WI38 (cell line): ENCODE measurements at regions not wholly inside any gene's neighbourhood (a gene's known extent, or its start where the extent isn't known, plus 50 kb on each side); places are given as distances from the start of the nearest gene placed in this dataset.

ENCODE experiments used
- H3K4me3 ChIP-seq: 2 replicates; pipeline ENCODE4 v1.5.1; 2011; ENCODE audit warnings: low read depth, mild to moderate bottlenecking, control low read depth, low read length
- TF ChIP-seq, protein P1 (sequence below): IDR thresholded peaks from 2 replicates; pipeline ENCODE4 v1.5.1; 2012; ENCODE audit warnings: low read depth, mild to moderate bottlenecking, control low read depth, low read length

DNA sequence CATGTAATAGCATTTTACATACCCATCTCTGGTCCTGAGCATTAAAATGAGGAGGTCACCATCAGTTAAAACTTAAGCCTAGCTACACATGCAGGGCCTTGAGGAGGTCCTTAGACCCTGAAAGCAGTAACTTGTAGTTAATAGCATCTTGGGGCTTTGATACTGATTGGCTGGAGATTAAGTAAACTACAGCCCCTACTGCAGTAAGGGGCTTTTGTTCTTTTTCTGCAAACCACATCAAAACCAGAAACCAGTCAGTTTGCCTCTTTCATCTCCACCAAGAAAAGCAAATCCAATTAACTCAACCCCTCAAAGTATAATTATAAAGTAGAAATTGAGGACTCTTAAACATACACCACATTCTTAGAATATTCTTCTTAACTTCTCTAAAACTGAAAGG, 622.7 kb downstream of the ZPLD1 start:
- TF ChIP-seq, protein P1, sequence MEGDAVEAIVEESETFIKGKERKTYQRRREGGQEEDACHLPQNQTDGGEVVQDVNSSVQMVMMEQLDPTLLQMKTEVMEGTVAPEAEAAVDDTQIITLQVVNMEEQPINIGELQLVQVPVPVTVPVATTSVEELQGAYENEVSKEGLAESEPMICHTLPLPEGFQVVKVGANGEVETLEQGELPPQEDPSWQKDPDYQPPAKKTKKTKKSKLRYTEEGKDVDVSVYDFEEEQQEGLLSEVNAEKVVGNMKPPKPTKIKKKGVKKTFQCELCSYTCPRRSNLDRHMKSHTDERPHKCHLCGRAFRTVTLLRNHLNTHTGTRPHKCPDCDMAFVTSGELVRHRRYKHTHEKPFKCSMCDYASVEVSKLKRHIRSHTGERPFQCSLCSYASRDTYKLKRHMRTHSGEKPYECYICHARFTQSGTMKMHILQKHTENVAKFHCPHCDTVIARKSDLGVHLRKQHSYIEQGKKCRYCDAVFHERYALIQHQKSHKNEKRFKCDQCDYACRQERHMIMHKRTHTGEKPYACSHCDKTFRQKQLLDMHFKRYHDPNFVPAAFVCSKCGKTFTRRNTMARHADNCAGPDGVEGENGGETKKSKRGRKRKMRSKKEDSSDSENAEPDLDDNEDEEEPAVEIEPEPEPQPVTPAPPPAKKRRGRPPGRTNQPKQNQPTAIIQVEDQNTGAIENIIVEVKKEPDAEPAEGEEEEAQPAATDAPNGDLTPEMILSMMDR: no peak
- H3K4me3 ChIP-seq: no peak overlapping the region

DNA sequence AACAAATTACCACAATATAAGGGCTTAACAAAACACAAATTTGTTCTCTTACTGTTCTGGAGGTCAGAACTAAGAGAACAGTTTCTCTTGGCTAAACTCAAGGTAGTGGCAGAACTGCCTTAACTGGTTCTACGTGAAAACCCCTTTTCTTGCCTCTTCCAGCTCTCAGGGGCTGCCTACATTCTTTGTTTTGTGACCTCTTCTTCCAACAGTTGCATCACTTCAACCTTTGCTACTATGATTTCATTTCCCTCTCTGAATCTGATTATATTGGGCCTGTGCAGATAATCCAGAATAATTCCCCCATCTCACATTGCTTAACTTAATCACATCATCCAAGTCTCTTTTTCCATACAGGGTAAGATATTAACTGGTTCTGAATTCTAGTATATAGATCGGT, 624.6 kb downstream of the ZPLD1 start:
- H3K4me3 ChIP-seq: no peak overlapping the region
- TF ChIP-seq, protein P1: no peak

DNA sequence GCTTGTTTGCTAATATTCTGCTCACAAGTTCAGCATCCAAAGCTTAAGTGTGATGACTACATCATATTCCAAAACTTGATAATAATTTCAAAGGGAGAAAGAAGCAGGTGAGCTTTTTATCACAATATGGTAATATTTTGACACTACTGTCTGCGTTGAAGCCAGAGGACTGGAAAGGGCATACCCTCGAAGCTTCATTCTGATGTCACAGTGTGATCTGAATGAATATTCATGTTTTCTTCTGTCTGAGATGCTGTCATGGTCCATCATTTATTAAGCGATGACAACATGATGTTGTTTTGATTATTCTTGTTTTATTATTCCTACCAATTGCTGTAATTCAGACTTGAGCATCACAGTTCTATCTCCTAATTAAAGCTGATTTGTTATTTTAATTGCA, 625.4 kb downstream of the ZPLD1 start:
- H3K4me3 ChIP-seq: no peak overlapping the region
- TF ChIP-seq, protein P1: no peak

DNA sequence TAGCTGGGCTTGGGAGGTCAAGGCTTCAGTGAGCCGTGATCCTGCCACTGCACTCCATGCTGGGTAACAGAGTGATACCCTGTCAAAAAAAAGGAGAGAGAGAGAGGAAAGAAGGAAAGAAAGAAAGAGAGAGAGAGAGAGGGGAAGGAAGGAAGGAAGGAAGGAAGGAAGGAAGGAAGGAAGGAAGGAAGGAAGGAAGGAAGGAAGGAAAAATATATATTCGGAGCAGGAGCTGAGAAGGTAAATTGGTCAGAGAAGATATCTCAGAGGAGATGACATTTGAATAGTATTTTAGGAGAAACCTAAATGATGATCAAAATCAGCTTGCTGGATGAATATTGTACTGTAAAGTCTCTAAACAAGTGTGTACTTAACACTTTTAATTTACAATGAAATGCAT, 633.1 kb downstream of the ZPLD1 start:
- no peak overlapping the region for H3K4me3 ChIP-seq
- TF ChIP-seq, protein P1: no peak

DNA sequence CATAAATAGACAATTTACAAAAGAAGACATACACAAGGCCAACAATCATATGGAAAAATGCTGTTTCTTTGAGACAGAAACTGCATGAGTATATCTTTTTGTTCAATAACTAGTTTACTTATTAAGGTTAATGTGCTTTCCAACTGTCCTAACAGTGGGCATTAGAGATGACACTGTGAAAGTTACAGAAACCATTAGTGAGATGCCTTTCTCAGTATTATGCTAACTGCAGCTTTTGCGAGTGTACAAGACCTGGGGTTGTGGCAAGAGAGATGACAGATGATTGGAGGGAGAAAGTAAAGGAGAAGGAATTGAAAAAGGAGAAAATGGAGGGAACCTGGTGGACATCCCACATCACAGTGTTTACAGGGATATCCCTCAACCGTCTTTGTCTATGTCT, 640.5 kb downstream of the ZPLD1 start:
- H3K4me3 ChIP-seq: no peak overlapping the region
- TF ChIP-seq, protein P1: no peak

DNA sequence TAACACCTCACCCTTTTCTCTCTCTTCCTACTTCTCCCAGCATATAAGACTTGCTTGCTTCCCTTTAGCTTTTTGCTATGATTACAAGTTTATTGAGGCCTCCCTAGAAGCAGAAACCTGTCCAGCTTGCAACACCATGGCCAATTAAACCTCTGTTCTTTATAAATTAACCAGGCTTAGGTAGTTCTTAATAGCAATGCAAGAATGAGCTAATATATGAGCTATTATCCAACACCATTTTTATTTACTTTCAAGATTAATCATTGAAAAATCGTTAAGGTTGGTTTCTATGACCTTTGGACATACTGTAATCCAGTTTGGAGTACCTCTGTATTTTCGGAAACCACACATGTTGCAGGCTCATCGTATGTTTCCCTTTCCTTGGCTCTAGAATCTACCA, 643.1 kb downstream of the ZPLD1 start:
- TF ChIP-seq, protein P1: no peak
- H3K4me3 ChIP-seq: no peak overlapping the region

DNA sequence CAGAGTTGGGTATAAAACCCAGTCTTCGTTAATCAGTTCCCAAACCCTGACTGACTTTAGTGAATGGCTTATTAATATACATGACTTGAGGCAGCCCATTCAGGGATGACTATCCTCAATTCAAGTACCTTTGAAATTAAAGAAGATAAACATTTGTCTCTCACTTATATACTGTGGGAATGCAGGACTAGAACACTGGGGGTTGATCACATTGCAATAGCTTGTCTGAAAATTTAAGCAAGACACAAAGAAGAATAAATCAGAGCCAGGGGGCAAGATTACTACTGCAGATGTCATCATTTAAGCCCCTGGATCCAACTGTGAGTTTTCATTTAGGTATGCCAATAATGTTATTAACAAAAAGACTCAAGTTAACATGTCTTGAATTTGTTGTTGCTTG, 647.7 kb downstream of the ZPLD1 start:
- TF ChIP-seq, protein P1: no peak
- H3K4me3 ChIP-seq: no peak overlapping the region
